ENCODE measurements at regions not wholly inside any gene's neighbourhood (a gene's known extent, or its start where the extent isn't known, plus 50 kb on each side); places are given as distances from the start of the nearest gene placed in this dataset.

GRCh38 chr6:14739827-14740226 lies 506.0 kb upstream of the JARID2 start:
- TF ChIP-seq GABPA (IDR thresholded peaks at IDR 0.05; ENCODE audit: low read depth) (no peak), REST (IDR thresholded peaks at IDR 0.05; ENCODE audit: insufficient replicate concordance, low read depth) (no peak)
- TF ChIP-seq, protein P1, sequence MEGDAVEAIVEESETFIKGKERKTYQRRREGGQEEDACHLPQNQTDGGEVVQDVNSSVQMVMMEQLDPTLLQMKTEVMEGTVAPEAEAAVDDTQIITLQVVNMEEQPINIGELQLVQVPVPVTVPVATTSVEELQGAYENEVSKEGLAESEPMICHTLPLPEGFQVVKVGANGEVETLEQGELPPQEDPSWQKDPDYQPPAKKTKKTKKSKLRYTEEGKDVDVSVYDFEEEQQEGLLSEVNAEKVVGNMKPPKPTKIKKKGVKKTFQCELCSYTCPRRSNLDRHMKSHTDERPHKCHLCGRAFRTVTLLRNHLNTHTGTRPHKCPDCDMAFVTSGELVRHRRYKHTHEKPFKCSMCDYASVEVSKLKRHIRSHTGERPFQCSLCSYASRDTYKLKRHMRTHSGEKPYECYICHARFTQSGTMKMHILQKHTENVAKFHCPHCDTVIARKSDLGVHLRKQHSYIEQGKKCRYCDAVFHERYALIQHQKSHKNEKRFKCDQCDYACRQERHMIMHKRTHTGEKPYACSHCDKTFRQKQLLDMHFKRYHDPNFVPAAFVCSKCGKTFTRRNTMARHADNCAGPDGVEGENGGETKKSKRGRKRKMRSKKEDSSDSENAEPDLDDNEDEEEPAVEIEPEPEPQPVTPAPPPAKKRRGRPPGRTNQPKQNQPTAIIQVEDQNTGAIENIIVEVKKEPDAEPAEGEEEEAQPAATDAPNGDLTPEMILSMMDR (IDR thresholded peaks at IDR 0.05; ENCODE audit: insufficient read depth, low read length) = no peak

Measured in HL-60 (cell line).